GM18870 (cell line): ENCODE measurements at regions not wholly inside any gene's neighbourhood (a gene's known extent, or its start where the extent isn't known, plus 50 kb on each side); places are given as distances from the start of the nearest gene placed in this dataset.
"Not testable (repeated sequence)": the region's sequence is repeated elsewhere in the genome, so short reads cannot be mapped to it uniquely, and the experiment has no call there.

Experiments used
- ATAC-seq: cut with Tn5 transposase; IDR thresholded peaks from one replicate; pipeline ENCODE4 v1.9.1; 2021; ENCODE audit warnings: moderate library complexity; ENCODE audit not compliant: unreplicated experiment

DNA sequence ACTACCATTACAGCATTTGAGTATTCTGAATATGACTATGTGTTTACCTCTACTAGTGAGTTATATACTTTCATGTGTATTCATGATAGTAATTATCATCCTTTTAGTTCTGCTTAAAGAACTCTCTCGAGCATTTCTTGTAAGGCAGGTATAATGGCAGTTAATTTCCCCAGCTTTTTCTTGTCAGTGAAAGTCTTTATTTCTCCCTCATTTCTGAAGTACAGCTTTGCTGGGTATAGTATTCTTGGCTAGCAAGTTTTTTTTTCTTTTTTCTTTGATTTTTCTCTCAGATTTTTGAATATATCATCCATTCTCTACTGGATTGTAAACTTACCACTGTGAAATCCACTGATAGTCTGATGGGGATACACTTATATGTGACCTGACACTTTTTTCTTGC is 165.9 kb upstream of the ARHGAP5 start:
- no peak for ATAC-seq

DNA sequence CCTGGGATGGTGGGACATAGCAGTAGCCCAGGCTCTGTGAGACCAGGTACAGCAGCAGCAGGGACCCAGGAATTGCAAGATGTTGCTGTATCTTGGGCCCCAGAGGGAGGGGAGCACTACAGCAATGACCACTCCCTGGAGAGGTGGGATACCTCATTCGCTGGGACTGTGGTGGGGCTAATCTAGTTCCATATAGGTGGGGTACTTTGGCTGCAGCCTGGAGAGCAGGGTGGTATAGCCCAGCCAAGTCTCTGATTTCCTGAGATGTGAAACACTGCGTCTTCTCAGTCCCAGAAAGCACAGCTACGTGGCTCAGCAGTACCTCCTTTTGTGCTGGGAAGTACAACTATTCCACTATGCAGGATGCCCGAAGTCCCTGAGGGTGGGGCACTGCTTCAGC is 163.7 kb upstream of the ARHGAP5 start:
- ATAC-seq, result no peak

DNA sequence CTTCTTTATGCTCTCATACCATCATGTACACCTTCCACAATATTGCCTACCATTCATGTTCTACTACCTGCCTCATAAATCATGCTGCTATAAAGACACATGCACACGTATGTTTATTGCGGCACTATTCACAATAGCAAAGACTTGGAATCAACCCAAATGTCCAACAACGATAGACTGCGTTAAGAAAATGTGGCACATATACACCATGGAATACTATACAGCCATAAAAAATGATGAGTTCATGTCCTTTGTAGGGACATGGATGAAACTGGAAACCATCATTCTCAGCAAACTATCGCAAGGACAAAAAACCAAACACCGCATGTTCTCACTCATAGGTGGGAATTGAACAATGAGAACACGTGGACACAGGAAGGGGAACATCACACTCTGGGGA is 158.8 kb upstream of the ARHGAP5 start:
- not testable (repeated sequence) for ATAC-seq

DNA sequence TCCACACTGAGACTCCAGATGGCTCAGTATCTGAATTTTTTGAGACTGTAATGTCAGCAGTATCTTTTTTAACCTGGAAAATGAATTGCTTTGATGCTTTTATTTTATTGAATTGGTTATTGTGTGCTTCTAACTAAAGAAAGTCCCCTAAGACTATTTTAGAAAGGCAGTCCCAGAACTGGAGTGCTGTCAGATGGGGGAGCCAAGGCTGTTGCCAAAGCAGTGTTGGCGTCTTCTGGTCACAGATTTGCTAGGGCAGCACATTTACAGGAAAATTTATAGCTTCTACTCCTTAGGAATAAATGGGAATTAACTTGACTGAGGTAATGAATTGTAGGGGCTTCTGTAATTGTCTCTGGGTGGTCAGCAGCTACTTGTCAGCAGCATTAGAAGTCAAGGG is 157.1 kb upstream of the ARHGAP5 start:
- no peak for ATAC-seq

DNA sequence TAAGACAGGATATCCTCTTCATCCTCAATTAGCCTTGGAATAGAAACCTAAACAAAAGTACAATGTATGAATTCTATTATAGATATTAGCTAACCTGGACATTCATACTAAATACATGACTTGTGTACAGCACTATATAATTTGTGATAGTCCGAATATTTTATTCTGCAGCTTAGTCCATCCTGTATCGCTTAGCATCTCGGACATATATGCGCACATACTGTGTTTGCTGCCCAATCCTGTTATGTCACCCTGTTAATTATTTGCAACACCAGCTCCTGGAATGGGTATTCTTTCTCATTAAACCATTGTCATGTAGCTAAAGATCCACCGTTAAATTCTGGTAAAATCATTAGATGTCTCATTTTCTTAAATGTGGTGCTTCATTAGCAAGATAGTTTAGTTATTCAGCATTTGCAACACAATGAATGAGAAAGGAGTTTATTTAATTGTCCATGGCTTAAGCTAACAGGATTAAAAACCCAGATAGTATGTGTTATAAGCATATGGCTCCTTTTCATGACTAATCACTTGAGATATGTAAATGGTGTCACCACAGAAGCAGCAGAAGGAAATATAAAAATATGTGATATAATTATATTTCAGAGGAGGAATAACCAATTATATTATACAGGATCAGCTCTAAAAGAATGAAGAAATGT is 156.0 kb upstream of the ARHGAP5 start:
- no peak for ATAC-seq

DNA sequence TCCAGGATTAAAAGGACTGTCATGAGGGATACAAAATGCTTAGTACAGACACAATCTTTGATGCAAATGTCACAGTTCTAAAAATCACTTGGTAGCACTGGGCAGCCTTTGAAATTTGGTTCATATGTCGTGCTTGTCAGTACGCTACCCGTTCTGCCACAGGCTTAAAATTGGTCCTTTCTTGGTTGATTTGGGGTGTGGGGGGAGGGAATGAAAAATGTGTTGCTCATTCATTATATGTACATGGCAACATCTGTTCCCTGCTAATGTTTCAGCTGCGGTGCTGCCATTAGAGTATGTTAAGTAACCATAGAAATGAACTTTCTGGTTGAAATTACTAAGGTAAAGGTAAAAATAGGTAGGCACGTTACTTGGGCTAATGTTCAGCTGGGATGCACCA is 155.4 kb upstream of the ARHGAP5 start:
- ATAC-seq, result no peak

DNA sequence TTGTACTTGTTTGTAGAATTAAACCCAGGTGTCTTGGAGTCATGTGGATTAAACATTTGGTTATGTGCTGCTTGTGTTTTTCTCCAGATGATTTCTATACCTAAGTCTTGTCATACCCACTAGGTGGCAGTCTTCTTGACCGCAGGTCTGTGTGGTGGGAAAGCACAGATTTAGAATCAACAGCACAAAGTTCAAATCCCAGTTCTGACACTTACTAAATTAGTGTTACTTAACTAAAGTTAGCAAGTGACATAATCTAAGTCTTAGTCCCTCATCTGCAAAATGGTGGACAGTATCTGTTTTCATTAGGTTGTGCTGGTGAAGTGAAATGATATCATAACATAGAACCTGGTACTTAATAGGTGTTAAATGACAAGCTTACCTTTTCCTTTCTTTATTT is 151.0 kb upstream of the ARHGAP5 start:
- peak; percentile 53 for ATAC-seq

DNA sequence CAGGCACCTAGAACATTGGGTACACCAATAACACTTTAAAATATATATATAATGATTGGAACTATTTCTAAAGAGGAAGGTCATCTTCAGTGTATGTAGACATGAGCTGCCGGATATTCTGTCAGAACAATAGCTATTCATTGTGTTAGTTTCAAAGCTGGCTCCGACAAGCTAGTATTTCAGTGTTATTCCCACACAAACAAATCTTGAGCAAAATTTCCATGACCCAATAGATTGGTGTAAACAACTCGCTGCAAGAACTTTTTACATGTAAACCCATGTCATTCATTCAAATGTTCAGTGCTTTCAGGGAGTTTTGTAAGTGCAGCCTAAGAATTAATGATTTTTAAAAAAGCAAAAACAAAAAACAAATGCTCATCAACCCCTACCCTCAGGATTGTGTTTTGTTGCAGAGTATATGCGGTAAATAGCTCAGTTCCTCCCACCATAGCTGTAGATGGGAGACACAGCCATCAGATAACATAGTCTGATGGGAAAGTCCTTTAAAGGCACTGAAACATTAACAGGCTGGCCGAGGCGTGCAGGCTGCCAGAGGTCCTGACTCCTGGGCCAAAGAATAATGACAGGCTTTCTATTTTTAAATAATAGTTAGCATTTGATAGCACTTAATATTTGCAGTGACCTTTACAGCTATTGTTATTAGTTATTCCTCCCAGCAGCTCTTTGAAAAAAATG is 150.3 kb upstream of the ARHGAP5 start:
- no peak for ATAC-seq

DNA sequence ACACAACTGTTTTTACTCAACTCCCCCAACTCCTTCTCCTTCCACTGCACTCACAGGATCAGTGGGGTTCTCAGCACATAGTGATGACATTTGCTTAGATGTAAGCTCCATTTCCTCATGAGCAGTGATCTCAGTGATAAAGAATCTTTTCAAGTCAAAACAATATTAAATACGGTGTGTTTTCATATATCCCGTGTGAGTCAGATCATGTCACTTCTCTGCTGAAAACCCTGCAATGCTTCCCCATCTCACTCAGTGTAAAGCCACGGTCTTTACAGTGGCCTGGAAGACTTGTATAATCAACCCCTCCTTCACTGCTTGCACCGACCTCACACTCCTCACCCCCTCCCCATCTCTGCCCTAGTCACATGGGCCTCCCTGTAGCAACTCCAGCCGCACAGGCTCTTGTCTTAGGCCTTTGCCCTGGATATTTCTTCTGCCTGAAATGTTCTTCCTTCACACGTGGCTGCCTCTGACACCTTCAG is 149.7 kb upstream of the ARHGAP5 start:
- no peak for ATAC-seq

DNA sequence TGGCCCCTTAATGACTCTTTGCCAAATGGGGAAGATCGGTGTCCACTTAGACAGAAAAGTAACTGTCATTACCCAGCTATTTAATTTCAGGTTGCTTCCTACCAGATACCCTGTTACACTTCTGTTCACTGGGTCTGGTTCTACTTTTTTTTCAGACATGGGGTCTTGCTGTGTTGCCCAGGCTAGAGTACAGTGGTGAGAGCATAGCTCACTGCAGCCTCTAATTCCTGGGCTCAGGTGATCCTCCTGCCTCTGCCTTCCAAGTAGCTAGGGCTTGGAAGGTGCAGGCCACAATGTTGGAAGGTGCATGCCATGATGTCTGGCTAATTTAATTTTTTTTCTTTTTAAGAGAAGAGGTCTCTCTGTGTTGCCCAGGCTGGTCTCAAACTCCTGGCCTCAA is 147.0 kb upstream of the ARHGAP5 start:
- ATAC-seq, result no peak

DNA sequence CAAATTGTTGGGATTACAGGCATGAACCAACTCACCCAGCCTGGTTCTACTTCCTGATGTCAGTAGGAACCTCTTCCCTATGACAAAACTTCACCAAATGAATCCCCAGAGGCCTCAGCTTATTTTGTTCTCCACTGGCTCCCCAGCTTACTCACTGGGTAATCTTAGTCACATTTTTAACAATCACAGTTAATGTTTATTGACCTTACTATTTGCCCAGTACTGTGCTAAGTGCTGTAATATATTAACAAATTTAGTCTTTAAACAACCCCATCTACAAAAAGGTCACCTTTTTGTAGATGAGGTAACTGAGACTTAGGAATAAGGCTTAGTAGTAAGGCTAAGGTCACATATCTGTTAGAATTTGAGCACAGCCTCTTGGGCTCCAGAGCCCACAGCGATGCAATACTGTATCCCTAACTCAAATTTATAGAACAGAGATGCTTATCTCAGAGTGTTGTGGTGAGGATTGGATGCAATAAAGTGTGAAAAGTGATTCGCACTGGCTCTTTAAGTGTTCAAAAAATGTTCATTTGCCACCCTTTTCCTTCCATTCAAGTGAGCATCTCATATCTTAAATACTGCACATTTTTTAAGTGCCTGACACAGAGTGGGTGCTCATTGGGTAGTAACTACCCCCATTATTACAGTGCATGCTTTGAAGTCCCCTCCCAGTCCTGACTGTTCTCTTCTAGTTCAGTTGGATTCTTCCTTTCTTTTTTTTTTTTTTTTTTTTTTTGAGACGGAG is 146.4 kb upstream of the ARHGAP5 start:
- ATAC-seq, result no peak

DNA sequence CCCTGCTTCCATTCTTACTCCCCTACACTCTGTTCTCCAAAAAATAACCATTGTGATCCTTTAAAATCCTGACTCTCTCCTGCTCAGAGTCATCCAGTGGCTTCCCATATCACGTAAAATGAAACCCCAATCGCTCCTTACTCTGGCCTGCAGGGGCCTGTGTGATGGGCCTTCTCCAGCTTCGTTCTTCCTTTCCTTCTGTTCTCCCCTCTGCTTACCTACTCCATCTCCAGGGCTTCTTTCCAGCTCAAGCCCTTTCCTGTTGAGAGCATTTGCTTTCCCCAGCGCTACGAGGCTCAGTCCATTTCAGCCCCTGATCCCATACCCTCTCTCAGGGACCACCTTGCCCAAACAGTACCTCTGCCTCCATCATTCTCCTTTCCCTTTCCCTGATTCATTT is 144.4 kb upstream of the ARHGAP5 start:
- no peak for ATAC-seq

DNA sequence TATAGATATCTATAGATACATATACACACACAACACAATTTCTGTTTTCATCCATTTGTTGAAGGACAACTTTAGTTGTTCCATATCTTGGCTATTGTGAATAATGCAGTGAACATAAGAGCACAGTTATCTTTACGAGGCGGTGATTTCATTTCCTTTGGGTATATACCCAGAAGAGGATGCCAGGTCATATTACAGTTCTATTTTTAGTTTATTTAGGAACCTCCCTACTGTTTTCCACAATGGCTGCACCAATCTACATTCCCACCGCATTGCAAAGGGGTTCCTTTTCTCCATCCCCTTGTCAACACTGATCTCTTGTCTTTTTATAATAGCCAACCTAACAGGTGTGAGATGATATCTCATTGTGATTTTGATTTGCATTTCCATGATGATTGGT is 143.4 kb upstream of the ARHGAP5 start:
- ATAC-seq, result no peak

DNA sequence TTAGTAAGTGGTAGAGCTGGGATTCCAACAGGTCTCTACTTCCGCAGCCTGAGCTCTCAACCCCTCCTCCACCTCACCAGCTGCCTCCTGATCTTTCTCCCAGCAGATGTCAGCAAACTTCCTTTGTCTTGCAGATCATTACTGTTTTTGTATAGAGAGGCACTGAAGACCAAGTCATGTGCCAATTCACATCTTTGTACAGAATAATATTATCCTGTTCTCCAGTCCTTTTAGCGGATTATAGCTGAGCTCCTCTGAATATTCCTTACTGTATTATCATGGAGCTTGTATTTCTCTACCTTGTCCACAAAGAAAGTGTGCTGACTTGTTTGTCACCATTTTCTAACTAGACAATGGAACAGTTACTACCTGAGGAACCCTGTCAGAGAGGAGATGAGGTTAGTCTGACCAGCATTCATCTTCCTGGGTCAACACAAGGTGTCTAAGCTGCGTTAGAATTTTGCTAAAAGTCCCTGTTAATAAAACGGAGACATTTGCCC is 142.3 kb upstream of the ARHGAP5 start:
- ATAC-seq, result no peak

DNA sequence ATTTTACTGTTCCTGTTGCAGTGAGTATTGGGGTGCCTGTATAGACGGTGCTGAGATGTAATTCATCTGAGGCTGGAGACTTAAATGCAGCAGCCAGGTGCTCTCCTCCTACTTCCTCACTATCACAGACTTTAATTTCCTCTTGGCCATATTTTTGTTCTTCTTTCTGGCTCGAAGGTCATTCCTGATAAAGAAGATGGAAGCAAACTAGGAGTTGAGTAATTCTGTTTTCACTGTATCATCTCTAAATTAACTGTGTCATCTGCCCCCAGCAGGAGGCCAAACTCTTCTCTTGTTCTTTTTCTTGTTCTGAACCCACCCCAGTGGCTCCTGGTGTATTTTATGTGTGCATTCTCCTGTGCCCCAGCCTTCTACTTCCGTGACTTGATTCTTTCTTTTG is 141.7 kb upstream of the ARHGAP5 start:
- ATAC-seq, result no peak

DNA sequence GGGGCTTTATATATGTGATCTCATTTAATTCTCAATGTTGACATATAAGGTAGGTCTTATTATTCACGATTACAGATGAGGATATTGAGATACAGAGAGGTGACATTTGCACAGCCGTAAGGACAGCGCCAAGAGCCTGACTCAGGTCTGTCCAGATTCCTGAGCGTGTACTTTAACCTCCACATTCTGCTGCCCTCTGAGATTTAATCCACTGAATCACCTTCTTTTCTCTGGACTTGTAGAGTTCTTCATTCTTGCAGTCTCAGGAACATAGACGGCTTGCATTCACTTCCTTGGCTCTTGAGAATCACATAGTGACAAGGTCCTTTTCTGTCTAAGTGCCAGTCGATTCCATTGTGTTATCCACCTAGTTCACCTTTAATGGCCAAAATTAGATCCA is 141.0 kb upstream of the ARHGAP5 start:
- no peak for ATAC-seq

DNA sequence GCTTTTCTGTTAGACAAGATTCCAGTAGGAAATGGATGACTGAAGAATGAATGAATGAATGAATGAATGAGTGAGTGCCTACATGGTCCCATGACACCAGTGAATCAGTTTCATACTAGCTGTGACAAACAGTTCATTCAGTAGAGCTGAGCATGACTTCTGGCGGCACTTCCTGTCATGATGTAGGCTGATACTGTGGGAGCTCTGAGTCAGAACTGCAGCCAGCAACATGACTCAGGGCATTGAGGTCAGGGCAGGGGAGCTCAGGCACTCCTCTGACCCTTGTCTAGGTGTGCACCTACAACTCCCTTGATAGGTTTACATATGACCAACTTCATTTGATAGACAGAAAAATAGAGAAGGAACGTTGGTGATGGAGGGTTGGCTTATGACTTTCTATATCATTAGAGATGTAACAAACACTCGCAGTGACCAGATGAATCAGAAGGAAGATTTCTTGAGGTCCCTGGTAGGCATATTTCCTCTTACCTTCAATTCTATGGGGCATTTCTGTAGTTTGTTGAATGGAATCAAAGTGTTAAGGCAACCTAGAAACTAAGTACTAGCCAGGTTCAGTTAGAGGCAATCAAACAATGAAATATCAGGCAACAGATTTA is 139.3 kb upstream of the ARHGAP5 start:
- peak; percentile 98 for ATAC-seq

DNA sequence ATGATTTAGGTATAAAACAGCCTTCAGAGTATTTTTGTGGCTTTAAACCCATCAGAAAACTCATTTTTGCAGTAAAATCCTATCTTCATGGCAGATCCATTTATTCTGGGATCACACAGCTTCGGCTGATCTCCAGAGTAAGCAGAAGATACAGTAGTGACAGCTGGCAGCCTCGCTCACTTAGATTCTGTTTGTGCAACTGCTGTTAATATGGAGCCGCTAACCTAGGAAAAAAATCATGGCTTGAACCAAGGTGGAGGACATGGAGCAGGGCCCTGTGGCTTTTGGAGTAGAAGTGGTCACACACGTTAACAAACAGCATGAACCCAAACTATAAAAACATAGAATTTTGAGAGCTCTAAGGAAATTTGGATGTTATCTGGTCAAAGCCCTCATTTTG is 137.2 kb upstream of the ARHGAP5 start:
- ATAC-seq, result no peak

DNA sequence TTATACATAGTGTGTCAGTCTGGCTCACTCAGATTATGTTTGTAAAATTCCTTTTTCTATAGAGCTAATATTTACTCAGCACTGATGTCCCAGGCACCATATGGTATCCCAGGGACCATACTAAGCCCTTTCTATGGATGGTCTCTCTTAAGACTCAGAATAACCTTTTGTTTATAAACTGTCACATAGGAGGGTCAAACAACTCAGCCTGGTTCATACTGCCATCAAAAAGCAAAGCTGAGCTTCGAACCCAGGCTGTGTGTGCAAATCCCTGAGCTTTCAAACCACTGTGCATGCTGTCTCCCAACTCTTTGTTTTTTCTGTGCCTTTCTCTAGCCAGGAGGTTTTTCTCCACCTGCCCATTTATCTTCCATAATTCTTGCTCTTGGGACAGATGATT is 135.6 kb upstream of the ARHGAP5 start:
- ATAC-seq, result no peak

DNA sequence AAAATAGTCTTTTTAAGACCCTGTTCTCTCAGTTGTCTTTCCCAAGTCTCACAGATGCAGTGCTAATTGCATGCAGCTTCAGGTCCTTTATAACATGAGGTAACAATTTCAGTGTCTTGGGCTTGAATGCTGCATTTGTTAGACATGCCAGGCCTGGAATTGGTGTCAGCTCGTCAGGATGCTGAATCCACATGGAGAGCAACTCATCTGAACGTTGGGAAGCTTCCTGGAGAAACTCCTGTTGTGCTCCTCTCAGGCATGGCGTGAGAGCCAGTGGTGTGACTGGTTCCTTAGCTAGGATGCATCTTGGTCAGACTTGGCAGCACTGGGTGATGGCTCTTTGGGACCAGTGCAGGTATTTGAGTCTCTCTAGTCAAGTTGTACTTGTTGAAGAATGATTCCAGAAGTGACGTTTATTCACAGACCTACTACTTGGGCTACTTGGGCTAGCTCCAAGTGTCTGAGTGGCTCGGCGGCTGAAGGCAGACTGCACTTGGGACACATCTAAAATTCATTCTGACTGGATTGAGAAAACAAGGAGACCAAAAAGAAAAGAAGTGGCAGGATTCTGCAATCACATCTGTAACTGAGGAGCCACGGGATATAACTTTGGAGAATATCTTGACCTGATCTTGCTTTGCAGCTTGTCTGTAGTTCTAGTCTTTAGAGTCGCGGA is 134.8 kb upstream of the ARHGAP5 start:
- ATAC-seq, result no peak
